Stimulated activated CD4-positive, alpha-beta T cell treated with anti-CD3 and anti-CD28 coated beads, Interleukin-12 subunit alpha, Interleukin-12 subunit beta, amount 100 ng/mL, for 4 hours (primary cell): ENCODE measurements at regions not wholly inside any gene's neighbourhood (a gene's known extent, or its start where the extent isn't known, plus 50 kb on each side); places are given as distances from the start of the nearest gene placed in this dataset.
"Not testable (repeated sequence)": the region's sequence is repeated elsewhere in the genome, so short reads cannot be mapped to it uniquely, and the experiment has no call there.

Experiments used
- DNase-seq: peaks from one replicate; pipeline ENCODE4 v3.0.0-alpha.2; 2020

DNA sequence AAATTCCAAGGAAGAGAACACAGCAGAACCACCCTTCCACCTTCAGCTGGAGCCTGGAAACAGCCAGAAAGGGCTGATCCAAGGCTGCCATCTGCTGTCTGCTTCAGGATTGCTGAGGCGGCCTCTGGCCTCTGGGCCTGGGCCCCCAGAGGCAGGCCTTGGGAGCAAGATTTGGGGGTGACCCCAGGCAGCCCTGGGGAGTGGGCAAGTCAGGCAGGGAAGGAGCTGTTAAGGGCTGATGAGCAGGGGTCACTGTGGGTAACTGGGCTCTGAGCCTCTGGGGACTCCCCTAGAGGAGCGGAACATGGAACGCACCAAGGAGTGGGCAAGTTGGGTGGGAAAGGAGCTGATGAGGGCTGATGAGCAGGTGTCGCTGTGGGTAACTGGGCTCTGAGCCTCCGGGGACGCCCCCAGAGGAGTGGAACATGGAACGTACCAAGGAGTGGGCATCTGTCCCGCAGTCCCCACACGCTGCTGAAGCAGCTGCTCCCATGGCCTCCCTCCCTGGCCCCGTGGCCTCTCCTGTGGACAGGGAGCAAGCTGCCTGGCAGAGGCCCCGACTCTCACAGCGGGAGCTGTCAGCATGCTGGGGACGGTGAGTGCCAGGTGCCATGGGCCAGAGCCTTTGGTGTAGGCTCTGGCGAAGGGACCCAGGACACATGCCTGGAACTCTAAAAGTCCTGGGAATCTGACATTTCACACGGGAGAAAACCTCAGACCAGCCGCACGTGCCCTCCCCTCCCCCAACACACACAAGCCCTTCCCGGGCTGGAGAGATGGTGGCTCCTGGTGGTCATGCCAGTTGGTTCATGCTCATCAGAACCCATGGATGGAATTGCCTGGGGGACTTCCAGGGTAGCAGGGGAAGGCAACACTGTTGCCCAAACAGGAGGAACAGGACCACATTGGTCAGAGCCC lies 148.8 kb downstream of the NPIPB11 start:
- DNase-seq = not testable (repeated sequence)

- no peak for DNase-seq
These were observed 150.0 kb downstream of the NPIPB11 start for GRCh38 chr16:29256501-29256981.

- DNase-seq = not testable (repeated sequence)
These were observed 150.6 kb downstream of the NPIPB11 start for GRCh38 chr16:29255957-29256356.

DNA sequence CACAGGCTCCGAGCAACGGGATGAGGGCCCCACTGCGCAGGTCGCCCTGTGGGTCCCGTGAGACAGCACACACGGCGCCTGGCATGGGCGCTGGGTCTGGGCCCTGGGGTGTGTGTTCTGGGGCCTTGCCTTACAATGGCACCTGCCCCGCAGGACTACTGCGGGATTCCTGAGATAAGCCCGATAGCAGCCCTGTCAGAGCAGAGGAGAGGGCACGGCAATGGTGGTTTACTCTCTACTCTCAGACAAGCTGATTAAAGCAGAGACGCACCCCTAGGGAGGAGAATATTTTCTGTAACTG lies 151.1 kb downstream of the NPIPB11 start:
- DNase-seq = not testable (repeated sequence)

- no peak for DNase-seq
These were observed 151.6 kb downstream of the NPIPB11 start for GRCh38 chr16:29254676-29255495.

- not testable (repeated sequence) for DNase-seq
These were observed 152.6 kb downstream of the NPIPB11 start for GRCh38 chr16:29253716-29254590.

DNA sequence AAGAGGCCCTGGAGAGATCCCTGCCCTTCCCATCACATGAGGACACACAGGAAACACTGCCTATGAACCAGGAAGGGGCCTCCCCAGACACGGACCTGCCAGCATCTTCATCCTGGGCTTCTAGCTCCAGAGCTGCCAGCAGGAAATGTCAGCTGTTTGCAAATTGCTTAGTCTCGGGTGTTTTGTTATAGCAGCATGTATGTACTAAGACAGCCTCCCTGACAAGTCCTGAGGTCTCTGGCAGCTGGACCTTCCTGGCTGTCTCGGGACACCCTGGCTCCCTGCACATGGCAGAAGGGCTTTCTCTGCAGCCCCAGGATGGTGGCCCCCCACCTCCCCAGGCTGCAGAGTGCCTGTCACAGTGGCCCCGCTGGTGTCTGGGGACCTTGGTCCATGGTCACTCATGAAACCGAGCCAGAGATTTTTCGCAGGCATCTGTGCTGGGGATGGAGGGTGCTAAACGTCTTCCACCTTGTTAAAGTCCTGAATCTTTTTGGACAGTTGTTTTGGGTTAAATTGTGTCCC lies 153.4 kb downstream of the NPIPB11 start:
- DNase-seq = not testable (repeated sequence)

GRCh38 chr16:29252311-29252710 lies 154.2 kb downstream of the NPIPB11 start:
- DNase-seq = not testable (repeated sequence)

DNA sequence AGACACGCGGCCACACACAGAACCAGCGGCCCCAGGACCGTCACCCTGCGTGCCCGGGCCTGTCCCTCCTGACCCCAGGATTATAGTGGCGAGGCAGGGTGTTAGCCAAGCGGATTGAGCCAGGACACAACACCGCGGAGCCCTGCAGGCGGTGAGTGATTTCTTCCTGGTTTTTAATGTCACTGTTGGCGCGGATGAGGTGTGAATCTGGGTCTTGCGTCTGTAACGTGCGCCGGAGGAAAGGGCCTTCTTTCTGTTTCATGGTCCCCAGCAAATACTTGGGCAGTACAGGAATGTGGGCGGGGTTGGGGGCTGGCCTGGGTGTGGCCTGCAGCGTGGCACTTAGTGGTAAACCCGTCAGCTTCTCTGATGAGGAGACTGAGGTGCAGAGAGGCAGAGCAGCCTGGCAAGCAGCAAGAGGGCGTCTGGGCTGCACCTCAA lies 154.9 kb downstream of the NPIPB11 start:
- not testable (repeated sequence) for DNase-seq

- not testable (repeated sequence) for DNase-seq
These were observed 155.5 kb downstream of the NPIPB11 start for GRCh38 chr16:29250923-29251434.

- DNase-seq = not testable (repeated sequence)
These were observed 156.0 kb downstream of the NPIPB11 start for GRCh38 chr16:29250469-29250868.

GRCh38 chr16:29248940-29249318 lies 157.6 kb downstream of the NPIPB11 start:
- DNase-seq = not testable (repeated sequence)

DNA sequence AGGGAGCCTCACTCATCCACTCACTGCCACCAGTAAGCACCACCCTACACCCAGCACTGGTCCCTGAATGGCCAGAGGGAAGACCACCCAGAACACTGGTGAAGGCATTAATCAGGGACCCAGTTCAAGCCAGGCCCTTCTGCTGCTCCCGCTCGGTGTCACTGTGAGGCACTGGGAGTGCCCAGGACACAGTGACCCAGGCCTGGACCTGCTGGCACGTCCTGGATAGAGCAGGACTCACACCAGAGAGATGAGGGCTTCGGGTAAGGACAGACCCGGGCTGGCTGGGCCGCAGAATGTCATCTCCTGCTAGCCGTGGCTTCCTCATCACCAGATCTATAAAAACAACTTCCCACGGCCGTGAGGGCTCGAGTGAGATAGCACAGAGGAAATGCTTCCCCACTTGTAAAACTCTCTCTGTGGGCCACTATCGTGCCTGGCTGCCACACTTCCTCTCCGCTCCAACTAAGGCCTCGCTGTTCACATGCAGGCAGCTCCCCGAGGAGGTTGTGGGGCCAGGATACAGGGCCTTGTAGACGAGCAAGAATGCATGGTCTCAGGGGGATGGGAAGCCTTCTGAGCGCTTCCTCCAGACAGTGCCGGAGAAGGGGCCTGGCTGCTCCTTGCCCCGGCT lies 158.1 kb downstream of the NPIPB11 start:
- not testable (repeated sequence) for DNase-seq

DNA sequence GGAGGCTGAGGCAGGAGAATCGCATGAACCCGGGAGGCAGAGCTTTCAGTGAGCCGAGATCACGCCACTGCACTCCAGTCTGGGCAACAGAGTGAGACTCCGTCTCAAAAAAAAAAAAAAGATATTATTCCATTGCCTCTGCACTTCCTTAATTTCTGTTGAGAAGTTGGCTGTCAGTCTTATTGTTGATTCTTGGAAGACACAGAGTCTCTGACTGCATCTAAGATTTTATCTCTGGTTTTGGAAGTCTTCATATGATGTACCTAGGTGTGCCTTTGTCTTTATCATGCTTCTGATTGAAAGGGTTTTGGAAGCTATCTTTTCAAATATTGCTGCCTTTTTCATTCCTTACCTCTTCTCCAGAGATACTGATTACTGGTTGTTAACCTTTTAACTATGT lies 160.4 kb downstream of the NPIPB11 start:
- not testable (repeated sequence) for DNase-seq

DNA sequence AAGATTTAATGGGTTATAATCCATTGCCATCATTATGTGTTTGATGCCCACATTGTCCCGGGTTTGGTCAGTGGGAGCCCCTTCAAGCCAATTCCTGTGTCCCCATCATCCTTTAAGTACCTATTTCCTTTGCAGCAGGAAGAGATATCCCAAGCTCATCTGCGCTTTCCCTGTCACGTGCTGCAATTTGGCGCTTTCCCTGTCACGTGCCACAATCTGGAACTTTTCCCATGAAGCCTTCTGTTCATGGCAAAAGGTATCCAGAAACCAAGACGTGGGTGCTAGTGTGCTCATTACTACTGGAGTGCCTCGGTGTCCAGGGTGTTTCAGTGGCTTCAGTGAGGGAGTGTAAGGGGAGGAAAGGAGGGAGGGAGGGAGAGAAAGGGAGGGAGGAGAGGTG lies 168.5 kb downstream of the NPIPB11 start:
- DNase-seq = no peak

- DNase-seq = not testable (repeated sequence)
These were observed 169.0 kb downstream of the NPIPB11 start for GRCh38 chr16:29237495-29237894.

- DNase-seq = not testable (repeated sequence)
These were observed 169.5 kb downstream of the NPIPB11 start for GRCh38 chr16:29237023-29237422.

GRCh38 chr16:29235836-29236370 lies 170.6 kb downstream of the NPIPB11 start:
- DNase-seq = not testable (repeated sequence)

- DNase-seq = not testable (repeated sequence)
These were observed 171.8 kb downstream of the NPIPB11 start for GRCh38 chr16:29234536-29235275.

GRCh38 chr16:29233705-29234404 lies 172.7 kb downstream of the NPIPB11 start:
- not testable (repeated sequence) for DNase-seq
